A673 (cell line): ENCODE measurements at regions not wholly inside any gene's neighbourhood (a gene's known extent, or its start where the extent isn't known, plus 50 kb on each side); places are given as distances from the start of the nearest gene placed in this dataset.

Experiments used
- BruUV-seq: library from RNA; stranded (reverse); fragments of 400-500 nt; replicated peaks from 2 replicates; lab custom pipeline; 2021; lab: Mats Ljungman, UMichigan
- CTCF ChIA-PET: fragments of 300-600 bp; sonication (Branson Sonifier 250); formaldehyde crosslinking; loops from one replicate; lab custom pipeline; 2022; ENCODE audit warnings: antibody characterized with exemption; lab: Charles Lee
- POLR2A ChIA-PET: fragments of 300-600 bp; sonication (Branson Sonifier 250); formaldehyde crosslinking; loops from one replicate; lab custom pipeline; 2022; ENCODE audit warnings: antibody characterized with exemption; ENCODE audit not compliant: low non-redundant PET; lab: Charles Lee
- DNase-seq: peaks from one replicate; pipeline ENCODE4 v3.0.0-alpha.2; 2015; ENCODE audit warnings: low spot score
- H3K27ac ChIP-seq: fragments of 200-600 bp; sonication (generic); 2 replicates; pipeline ENCODE4 v1.5.1; 2016; ENCODE audit warnings: mixed run types, low read depth, mild to moderate bottlenecking, mixed read lengths, antibody characterized with exemption, low read length; ENCODE audit not compliant: poor library complexity, severe bottlenecking
- H3K27me3 ChIP-seq: fragments of 200-600 bp; sonication (generic); replicated peaks from 2 replicates; pipeline ENCODE4 v1.6.1; 2017; ENCODE audit warnings: mixed run types, low read depth, mild to moderate bottlenecking, mixed read lengths, antibody characterized with exemption, low read length; ENCODE audit not compliant: insufficient read depth, poor library complexity
- H3K36me3 ChIP-seq: fragments of 200-600 bp; sonication (generic); 2 replicates; pipeline ENCODE4 v1.6.1; 2016; ENCODE audit warnings: mixed run types, mild to moderate bottlenecking, mixed read lengths, antibody characterized with exemption, low read length; ENCODE audit not compliant: insufficient read depth, poor library complexity, severe bottlenecking
- H3K4me1 ChIP-seq: fragments of 200-600 bp; sonication (generic); 2 replicates; pipeline ENCODE4 v1.6.1; 2017; ENCODE audit warnings: mixed run types, mild to moderate bottlenecking, mixed read lengths, antibody characterized with exemption, low read length; ENCODE audit not compliant: insufficient read depth, poor library complexity, severe bottlenecking
- H3K4me3 ChIP-seq: fragments of 200-600 bp; sonication (generic); 2 replicates; pipeline ENCODE4 v1.5.1; 2016; ENCODE audit warnings: low read depth, mixed run types, mild to moderate bottlenecking, mixed read lengths, low read length; ENCODE audit not compliant: poor library complexity, severe bottlenecking
- H3K9me3 ChIP-seq: fragments of 200-600 bp; sonication (generic); 2 replicates; pipeline ENCODE4 v1.6.1; 2016; ENCODE audit warnings: mixed run types, low read depth, mild to moderate bottlenecking, mixed read lengths, antibody characterized with exemption, low read length; ENCODE audit not compliant: poor library complexity, severe bottlenecking
- CTCF ChIP-seq: fragments of 300-800, 200-600 bp; sonication (generic); conservative IDR thresholded peaks from 2 replicates; pipeline ENCODE4 v1.5.1; 2017; ENCODE audit warnings: low read depth, mild to moderate bottlenecking, antibody characterized with exemption, low read length, moderate library complexity, mixed read lengths
- EZH2 ChIP-seq: fragments of 200-600 bp; sonication (generic); IDR thresholded peaks from 2 replicates; pipeline ENCODE4 v1.6.1; 2017; ENCODE audit warnings: borderline replicate concordance, low read depth, mild to moderate bottlenecking, mixed read lengths, antibody characterized with exemption, low read length; ENCODE audit not compliant: poor library complexity, severe bottlenecking
- intact Hi-C: fragments of 100-400 bp; cut with micrococcal nuclease; formaldehyde crosslinking; loops from one replicate; pipeline ENCODE4 v1.10.0; 2022; ENCODE audit not compliant: unreplicated experiment

- ChIA-PET CTCF (no interaction called here), POLR2A (no interaction called here)
- Histone ChIP-seq H3K27ac (no peak overlapping the region), H3K4me3 (no peak overlapping the region), H3K9me3 (no peaks in the 10 kb centered on the region), H3K27me3 (no peaks in the 10 kb centered on the region), H3K4me1 (no peaks in the 10 kb centered on the region), H3K36me3 (no peaks in the 10 kb centered on the region)
- no peak for DNase-seq
- intact Hi-C loops: no loop called here
- BruUV-seq: no TSS peak
- TF ChIP-seq CTCF: no peak
- no peak for TF ChIP-seq EZH2
These were observed 258.8 kb downstream of the FAM181B start for GRCh38 chr11:82474876-82475275.

DNA sequence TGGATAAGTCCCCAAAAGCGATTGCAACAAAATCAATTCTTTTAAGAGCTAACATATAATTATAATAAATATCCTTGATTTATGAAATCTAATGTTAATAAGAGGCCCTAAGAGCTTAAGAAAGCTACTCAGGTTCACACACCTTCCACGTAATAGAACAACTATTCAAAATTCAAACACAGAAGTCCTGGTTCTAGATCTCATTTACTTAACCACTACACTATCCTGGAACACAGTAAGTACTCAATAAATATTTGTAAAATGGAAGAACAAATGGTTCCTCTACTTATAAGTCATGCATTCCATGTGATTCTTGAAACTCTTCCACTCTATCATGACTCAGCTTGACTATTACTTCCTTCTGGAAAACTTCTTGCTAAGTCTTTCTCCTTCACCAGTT, 268.2 kb downstream of the FAM181B start:
- CTCF ChIA-PET: no interaction called here
- Histone ChIP-seq H3K27me3 (peaks cover 3% of the 10 kb centered on the region), H3K27ac (no peak overlapping the region), H3K9me3 (no peaks in the 10 kb centered on the region), H3K4me3 (no peak overlapping the region), H3K36me3 (no peaks in the 10 kb centered on the region), H3K4me1 (no peaks in the 10 kb centered on the region)
- DNase-seq: no peak
- intact Hi-C loops: no loop called here
- no peak for TF ChIP-seq EZH2
- no peak for TF ChIP-seq CTCF
- BruUV-seq: no TSS peak
- POLR2A ChIA-PET: no interaction called here

DNA sequence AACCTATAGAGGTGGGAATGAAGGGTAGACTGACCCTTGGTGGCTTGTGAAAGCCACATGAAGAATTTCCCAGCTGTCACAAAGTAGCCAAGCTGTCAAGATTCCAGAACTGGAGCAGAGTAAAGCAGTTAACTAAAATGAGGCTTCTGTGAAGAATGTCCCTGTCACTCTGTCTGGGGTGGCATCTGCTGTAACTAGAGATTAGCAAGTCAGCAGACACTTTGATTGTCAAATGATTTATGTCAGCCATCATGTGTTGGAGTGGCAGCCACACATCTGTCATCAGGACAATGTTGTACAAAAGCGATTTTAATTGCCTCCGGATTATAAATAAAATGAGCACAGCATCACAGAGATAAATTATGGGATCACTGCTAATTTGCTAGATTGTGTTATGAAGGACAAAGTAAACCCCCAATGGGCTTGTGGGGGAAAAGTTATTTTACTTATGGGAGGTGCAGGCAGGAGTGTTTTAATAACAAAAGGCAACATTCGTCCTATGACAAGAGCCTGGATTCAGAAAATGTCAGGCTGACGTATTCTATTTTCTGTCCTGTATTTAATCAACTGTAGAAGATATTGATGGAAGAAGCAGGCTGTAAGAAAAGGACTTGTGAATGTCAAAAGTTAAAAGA, 270.9 kb downstream of the FAM181B start:
- H3K4me3 ChIP-seq: no peak overlapping the region
- DNase-seq: peak; percentile 59
- H3K4me1 ChIP-seq: no peaks in the 10 kb centered on the region
- no TSS peak for BruUV-seq
- peaks cover 3% of the 10 kb centered on the region for H3K27me3 ChIP-seq
- no peaks in the 10 kb centered on the region for H3K9me3 ChIP-seq
- ChIA-PET POLR2A (no interaction called here), CTCF (no interaction called here)
- TF ChIP-seq CTCF (no peak), EZH2 (no peak)
- intact Hi-C loops: no loop called here
- H3K27ac ChIP-seq: no peak overlapping the region
- H3K36me3 ChIP-seq: no peaks in the 10 kb centered on the region
